Stomach (tissue), 4 donors: ENCODE measurements at regions not wholly inside any gene's neighbourhood (a gene's known extent, or its start where the extent isn't known, plus 50 kb on each side); places are given as distances from the start of the nearest gene placed in this dataset.

Source experiments
- CTCF ChIP-seq, 7 experiments: fragments of 450-650 bp in 4 of 7; fragments of 200-600 bp in 3 of 7; sonication (generic) in 3 of 7; IDR thresholded peaks; one replicate each; pipeline ENCODE4 v1.5.1; 2016 to 2019; ENCODE audit warnings: antibody characterized with exemption in 7 of 7, control low read depth in 2 of 7, mild to moderate bottlenecking in 1 of 7
- EP300 ChIP-seq: sonication (generic); formaldehyde crosslinking; IDR thresholded peaks from one replicate; pipeline ENCODE4 v1.6.1; 2017; ENCODE audit warnings: antibody characterized with exemption
- POLR2AphosphoS5 ChIP-seq, 3 donors: sonication (generic); formaldehyde crosslinking; IDR thresholded peaks; one replicate each; pipeline ENCODE4 v1.6.1; 2016; ENCODE audit warnings: antibody characterized with exemption in 3 of 3

- no peak for TF ChIP-seq CTCF (IDR thresholded peaks at IDR 0.05)
- no peak for TF ChIP-seq POLR2AphosphoS5 (IDR thresholded peaks at IDR 0.05)
- no peak for TF ChIP-seq EP300
Measured at GRCh38 chr11:27207025-27207650, 155.9 kb downstream of the CCDC34 start.
